ENCODE measurements at regions not wholly inside any gene's neighbourhood (a gene's known extent, or its start where the extent isn't known, plus 50 kb on each side); places are given as distances from the start of the nearest gene placed in this dataset.
"Not testable (repeated sequence)": the region's sequence is repeated elsewhere in the genome, so short reads cannot be mapped to it uniquely, and the experiment has no call there.

DNA sequence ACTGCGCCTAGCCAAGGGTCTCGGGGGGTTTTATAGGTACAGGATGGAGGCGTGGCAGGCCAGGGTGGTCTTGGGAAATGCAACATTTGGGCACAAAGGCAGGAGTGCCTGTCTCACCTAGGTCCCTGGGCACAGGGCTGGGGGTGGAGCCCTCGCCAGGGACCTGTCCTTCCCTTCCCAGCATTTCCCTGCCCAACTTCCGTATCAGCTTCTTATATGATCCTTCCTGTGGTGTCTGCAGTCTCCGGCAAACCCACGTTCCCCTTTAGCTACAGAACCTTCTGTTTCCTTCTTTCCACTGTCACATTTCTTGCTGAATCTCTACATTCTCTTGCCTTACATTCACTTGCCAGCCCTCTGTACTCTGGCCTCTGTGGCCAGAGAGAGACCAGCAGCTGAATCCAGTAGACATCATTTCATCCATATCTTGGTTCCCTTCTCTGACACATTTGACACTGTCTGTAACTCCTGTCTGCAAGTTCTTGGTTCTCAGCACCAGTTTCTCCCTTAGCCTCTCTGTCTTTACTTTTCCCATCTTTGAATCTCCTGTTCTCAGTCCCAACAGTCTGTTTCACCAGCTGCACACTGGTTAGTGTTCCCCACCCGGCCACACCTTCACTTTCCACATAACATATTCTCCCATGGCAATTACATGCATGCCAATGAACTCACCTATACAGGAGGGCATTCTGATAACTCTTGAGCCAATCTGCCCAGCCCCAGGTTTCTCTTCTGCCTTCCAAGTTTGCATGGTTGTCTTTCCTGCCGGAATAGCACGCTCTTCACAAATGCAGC is 134.7 kb upstream of the ZNF608 start:
- Histone ChIP-seq H3K4me3 (ENCODE audit: insufficient read depth, low read depth, low read length) (no peak overlapping the region), H3K9me3 (ENCODE audit: control insufficient read depth, low read length) (no peaks in the 10 kb centered on the region), H3K36me3 (ENCODE audit: control insufficient read depth, insufficient read depth, low read length) (no peaks in the 10 kb centered on the region), H3K27me3 (ENCODE audit: control insufficient read depth, insufficient read depth, low read length, poor library complexity, severe bottlenecking) (no peaks in the 10 kb centered on the region), H3K4me1 (ENCODE audit: control insufficient read depth, insufficient read depth, low read length) (no peaks in the 10 kb centered on the region), H3K27ac (ENCODE audit: insufficient read depth, low read depth, low read length, poor library complexity, severe bottlenecking) (no peak overlapping the region)
- 88 to 89% methylated on average over 10 of the region's 10 CpGs for WGBS, 2 experiments

GRCh38 chr5:124883681-124884080 is 137.2 kb upstream of the ZNF608 start:
- Histone ChIP-seq H3K4me1 (ENCODE audit: control insufficient read depth, insufficient read depth, low read length) (peaks cover 3% of the 10 kb centered on the region), H3K27me3 (ENCODE audit: control insufficient read depth, insufficient read depth, low read length, poor library complexity, severe bottlenecking) (no peaks in the 10 kb centered on the region), H3K36me3 (ENCODE audit: control insufficient read depth, insufficient read depth, low read length) (no peaks in the 10 kb centered on the region), H3K27ac (ENCODE audit: insufficient read depth, low read depth, low read length, poor library complexity, severe bottlenecking) (no peak overlapping the region), H3K9me3 (ENCODE audit: control insufficient read depth, low read length) (no peaks in the 10 kb centered on the region), H3K4me3 (ENCODE audit: insufficient read depth, low read depth, low read length) (no peak overlapping the region)
- 97 to 99% methylated on average over 3 of the region's 3 CpGs for WGBS, 2 experiments

DNA sequence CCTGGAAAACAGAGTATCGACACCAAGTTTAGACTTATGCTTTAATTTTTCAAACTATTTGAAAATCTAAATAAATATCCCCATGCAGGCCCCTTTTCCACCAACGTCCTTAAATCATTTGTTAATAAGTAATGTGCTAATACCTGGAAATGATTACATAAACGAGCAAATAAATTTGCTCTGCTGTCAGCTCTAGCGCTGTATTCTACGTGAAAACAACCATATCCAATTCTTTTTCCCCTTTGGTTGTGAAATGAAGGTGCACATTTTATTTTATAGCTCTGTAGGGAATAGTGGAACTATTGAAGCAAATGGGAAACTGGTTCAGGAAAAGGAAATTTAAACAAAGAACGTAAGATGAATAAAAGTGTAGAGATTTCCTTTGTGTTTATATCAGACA is 137.7 kb upstream of the ZNF608 start:
- peaks cover 3% of the 10 kb centered on the region for H3K4me1 ChIP-seq (ENCODE audit: control insufficient read depth, insufficient read depth, low read length)
- no peak overlapping the region for H3K27ac ChIP-seq (ENCODE audit: insufficient read depth, low read depth, low read length, poor library complexity, severe bottlenecking)
- H3K9me3 ChIP-seq (ENCODE audit: control insufficient read depth, low read length): no peaks in the 10 kb centered on the region
- H3K36me3 ChIP-seq (ENCODE audit: control insufficient read depth, insufficient read depth, low read length): no peaks in the 10 kb centered on the region
- no peaks in the 10 kb centered on the region for H3K27me3 ChIP-seq (ENCODE audit: control insufficient read depth, insufficient read depth, low read length, poor library complexity, severe bottlenecking)
- 94 to 97% methylated on average over 5 to 6 of the region's 6 CpGs for WGBS, 2 experiments
- no peak overlapping the region for H3K4me3 ChIP-seq (ENCODE audit: insufficient read depth, low read depth, low read length)

DNA sequence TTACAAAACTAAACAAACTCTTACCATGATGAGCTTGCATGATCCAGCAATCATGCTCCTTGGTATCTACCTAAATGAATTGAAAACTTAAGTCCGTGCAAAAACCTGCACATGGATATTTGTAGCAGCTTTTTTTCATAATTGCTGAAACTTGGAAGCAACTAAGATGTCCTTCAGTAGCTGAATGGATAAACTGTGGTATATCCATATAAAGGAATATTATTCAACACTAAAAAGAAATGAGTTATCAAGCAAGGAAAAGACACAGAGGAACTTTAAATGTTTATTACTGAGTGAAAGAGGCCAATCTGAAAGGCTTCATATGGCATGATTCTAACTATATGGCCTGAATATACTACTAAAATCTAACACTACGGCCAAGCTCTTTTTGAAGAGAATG is 139.1 kb upstream of the ZNF608 start:
- WGBS, 2 experiments: 96 to 98% methylated on average over 2 of the region's 2 CpGs
- no peaks in the 10 kb centered on the region for H3K36me3 ChIP-seq (ENCODE audit: control insufficient read depth, insufficient read depth, low read length)
- no peak overlapping the region for H3K4me3 ChIP-seq (ENCODE audit: insufficient read depth, low read depth, low read length)
- peaks cover 3% of the 10 kb centered on the region for H3K4me1 ChIP-seq (ENCODE audit: control insufficient read depth, insufficient read depth, low read length)
- H3K27me3 ChIP-seq (ENCODE audit: control insufficient read depth, insufficient read depth, low read length, poor library complexity, severe bottlenecking): no peaks in the 10 kb centered on the region
- H3K27ac ChIP-seq (ENCODE audit: insufficient read depth, low read depth, low read length, poor library complexity, severe bottlenecking): no peak overlapping the region
- H3K9me3 ChIP-seq (ENCODE audit: control insufficient read depth, low read length): no peaks in the 10 kb centered on the region

DNA sequence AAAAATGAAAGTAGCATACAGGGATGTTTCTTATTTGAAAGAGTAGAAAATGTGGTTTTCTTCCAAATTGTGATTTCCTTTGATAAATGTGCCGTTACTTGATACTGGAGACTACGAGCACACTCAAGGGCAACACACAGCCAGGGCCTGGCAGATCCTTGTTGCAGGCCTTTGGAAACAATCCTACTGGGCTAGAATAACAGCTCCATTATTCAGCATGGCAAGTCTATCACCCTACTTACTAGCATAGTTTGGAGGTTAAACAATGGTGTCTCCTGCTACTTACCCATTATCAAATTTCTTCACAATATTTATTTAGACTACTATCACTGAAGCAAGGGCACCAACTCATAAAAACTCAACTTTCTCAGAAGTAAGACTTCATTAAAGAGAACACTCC is 140.8 kb upstream of the ZNF608 start:
- Histone ChIP-seq H3K27me3 (ENCODE audit: control insufficient read depth, insufficient read depth, low read length, poor library complexity, severe bottlenecking) (no peaks in the 10 kb centered on the region), H3K4me1 (ENCODE audit: control insufficient read depth, insufficient read depth, low read length) (peaks cover 3% of the 10 kb centered on the region), H3K9me3 (ENCODE audit: control insufficient read depth, low read length) (no peaks in the 10 kb centered on the region), H3K36me3 (ENCODE audit: control insufficient read depth, insufficient read depth, low read length) (no peaks in the 10 kb centered on the region), H3K27ac (ENCODE audit: insufficient read depth, low read depth, low read length, poor library complexity, severe bottlenecking) (no peak overlapping the region), H3K4me3 (ENCODE audit: insufficient read depth, low read depth, low read length) (no peak overlapping the region)
- 65 to 78% methylated on average over 2 of the region's 2 CpGs for WGBS, 2 experiments

DNA sequence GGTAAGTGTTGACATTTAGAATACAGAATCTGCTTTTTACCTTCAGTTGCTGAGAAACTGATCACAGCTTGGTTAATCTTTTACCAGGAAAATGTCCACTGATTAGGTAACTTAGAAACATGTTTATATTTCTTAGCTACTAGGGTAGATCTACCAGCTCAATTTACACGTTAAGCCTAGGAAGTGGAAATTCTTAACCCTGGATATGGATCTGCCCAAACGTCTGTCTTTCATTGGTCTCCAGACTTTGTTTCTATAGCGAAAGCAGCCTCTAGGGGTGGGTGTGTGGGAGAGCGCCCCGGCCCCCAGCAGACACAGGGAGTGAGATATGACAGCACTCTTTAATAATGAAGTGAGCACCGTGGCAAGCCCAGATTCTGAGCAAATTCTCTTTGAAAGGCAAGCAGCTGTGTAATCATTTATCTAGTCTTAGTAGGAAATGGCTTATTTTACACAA is 141.6 kb upstream of the ZNF608 start:
- Histone ChIP-seq H3K27me3 (ENCODE audit: control insufficient read depth, insufficient read depth, low read length, poor library complexity, severe bottlenecking) (no peaks in the 10 kb centered on the region), H3K4me1 (ENCODE audit: control insufficient read depth, insufficient read depth, low read length) (peaks cover 3% of the 10 kb centered on the region), H3K36me3 (ENCODE audit: control insufficient read depth, insufficient read depth, low read length) (no peaks in the 10 kb centered on the region), H3K27ac (ENCODE audit: insufficient read depth, low read depth, low read length, poor library complexity, severe bottlenecking) (no peak overlapping the region), H3K4me3 (ENCODE audit: insufficient read depth, low read depth, low read length) (no peak overlapping the region), H3K9me3 (ENCODE audit: control insufficient read depth, low read length) (no peaks in the 10 kb centered on the region)
- WGBS, 2 experiments: 29% methylated on average over 6 of the region's 6 CpGs

GRCh38 chr5:124888622-124889485 is 142.4 kb upstream of the ZNF608 start:
- Histone ChIP-seq H3K36me3 (ENCODE audit: control insufficient read depth, insufficient read depth, low read length) (no peaks in the 10 kb centered on the region), H3K4me3 (ENCODE audit: insufficient read depth, low read depth, low read length) (no peak overlapping the region), H3K4me1 (ENCODE audit: control insufficient read depth, insufficient read depth, low read length) (peaks cover 3% of the 10 kb centered on the region), H3K9me3 (ENCODE audit: control insufficient read depth, low read length) (no peaks in the 10 kb centered on the region), H3K27me3 (ENCODE audit: control insufficient read depth, insufficient read depth, low read length, poor library complexity, severe bottlenecking) (no peaks in the 10 kb centered on the region), H3K27ac (ENCODE audit: insufficient read depth, low read depth, low read length, poor library complexity, severe bottlenecking) (no peak overlapping the region)
- WGBS, 2 experiments: 59% methylated on average over 6 of the region's 6 CpGs

DNA sequence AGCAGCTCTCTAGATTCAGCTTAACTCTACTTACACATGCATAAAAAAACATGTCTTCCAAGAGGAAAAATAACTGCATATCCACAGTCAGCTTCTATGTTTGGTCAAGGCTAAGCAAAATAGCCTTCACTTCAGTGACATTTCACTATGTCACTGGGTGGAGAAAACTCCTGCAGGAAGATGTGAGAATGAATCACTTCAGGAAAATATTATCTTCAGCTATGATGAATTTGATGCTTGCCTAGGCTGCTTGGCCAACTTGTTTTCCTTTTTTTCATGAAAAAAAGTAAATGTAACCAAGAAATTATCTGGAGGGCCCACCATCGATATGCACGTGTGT is 143.0 kb upstream of the ZNF608 start:
- no peaks in the 10 kb centered on the region for H3K9me3 ChIP-seq (ENCODE audit: control insufficient read depth, low read length)
- no peaks in the 10 kb centered on the region for H3K36me3 ChIP-seq (ENCODE audit: control insufficient read depth, insufficient read depth, low read length)
- H3K4me3 ChIP-seq (ENCODE audit: insufficient read depth, low read depth, low read length): no peak overlapping the region
- H3K27me3 ChIP-seq (ENCODE audit: control insufficient read depth, insufficient read depth, low read length, poor library complexity, severe bottlenecking): no peaks in the 10 kb centered on the region
- peaks cover 7% of the 10 kb centered on the region for H3K4me1 ChIP-seq (ENCODE audit: control insufficient read depth, insufficient read depth, low read length)
- no peak overlapping the region for H3K27ac ChIP-seq (ENCODE audit: insufficient read depth, low read depth, low read length, poor library complexity, severe bottlenecking)
- no CpG with 5 or more reads among the region's 2 CpGs for WGBS, 2 experiments

DNA sequence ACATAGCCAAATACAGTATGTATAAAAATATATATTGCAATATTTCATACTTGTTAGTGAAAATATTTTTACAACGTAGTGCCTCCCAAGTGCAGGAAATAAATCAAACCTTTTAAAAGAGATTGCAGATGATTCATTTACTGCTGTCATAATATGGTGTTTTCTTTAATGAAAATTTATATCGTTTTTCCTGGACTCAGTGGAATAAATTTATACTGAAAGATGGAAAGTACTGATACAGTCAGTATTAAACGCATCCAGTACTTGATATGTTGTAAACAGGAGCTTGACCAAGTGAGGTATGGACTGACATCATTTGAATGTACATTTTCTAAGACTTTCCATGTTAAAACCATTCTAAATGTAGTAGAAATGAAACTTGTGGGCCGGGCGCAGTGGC is 143.4 kb upstream of the ZNF608 start:
- Histone ChIP-seq H3K27me3 (ENCODE audit: control insufficient read depth, insufficient read depth, low read length, poor library complexity, severe bottlenecking) (no peaks in the 10 kb centered on the region), H3K4me3 (ENCODE audit: insufficient read depth, low read depth, low read length) (no peak overlapping the region), H3K36me3 (ENCODE audit: control insufficient read depth, insufficient read depth, low read length) (no peaks in the 10 kb centered on the region), H3K27ac (ENCODE audit: insufficient read depth, low read depth, low read length, poor library complexity, severe bottlenecking) (no peak overlapping the region), H3K9me3 (ENCODE audit: control insufficient read depth, low read length) (no peaks in the 10 kb centered on the region), H3K4me1 (ENCODE audit: control insufficient read depth, insufficient read depth, low read length) (peaks cover 11% of the 10 kb centered on the region)
- 95 to 96% methylated on average over 5 of the region's 5 CpGs for WGBS, 2 experiments

GRCh38 chr5:124890442-124890841 is 144.0 kb upstream of the ZNF608 start:
- WGBS, 2 experiments: 96 to 98% methylated on average over 4 of the region's 4 CpGs

More at GRCh38 chr5:124890442-124890841, 144.0 kb upstream of the ZNF608 start:
- H3K27ac ChIP-seq (ENCODE audit: insufficient read depth, low read depth, low read length, poor library complexity, severe bottlenecking); H3K9me3 ChIP-seq (ENCODE audit: control insufficient read depth, low read length); H3K4me3 ChIP-seq (ENCODE audit: insufficient read depth, low read depth, low read length); H3K36me3 ChIP-seq (ENCODE audit: control insufficient read depth, insufficient read depth, low read length); H3K27me3 ChIP-seq (ENCODE audit: control insufficient read depth, insufficient read depth, low read length, poor library complexity, severe bottlenecking): not testable (repeated sequence)
- H3K4me1 ChIP-seq (ENCODE audit: control insufficient read depth, insufficient read depth, low read length): peaks cover 12% of the 10 kb centered on the region

Data from ectodermal cell (in vitro differentiated cells).